NCI-H2196 treated with DMSO at 0.1 percent for 48 hours (cell line): ENCODE measurements at regions not wholly inside any gene's neighbourhood (a gene's known extent, or its start where the extent isn't known, plus 50 kb on each side); places are given as distances from the start of the nearest gene placed in this dataset.
"Not testable (repeated sequence)": the region's sequence is repeated elsewhere in the genome, so short reads cannot be mapped to it uniquely, and the experiment has no call there.

Source experiments
- DNase-seq: peaks from one replicate; lab custom pipeline; 2025; ENCODE audit not compliant: unreplicated experiment; lab: John Stamatoyannopoulos, UW

DNA sequence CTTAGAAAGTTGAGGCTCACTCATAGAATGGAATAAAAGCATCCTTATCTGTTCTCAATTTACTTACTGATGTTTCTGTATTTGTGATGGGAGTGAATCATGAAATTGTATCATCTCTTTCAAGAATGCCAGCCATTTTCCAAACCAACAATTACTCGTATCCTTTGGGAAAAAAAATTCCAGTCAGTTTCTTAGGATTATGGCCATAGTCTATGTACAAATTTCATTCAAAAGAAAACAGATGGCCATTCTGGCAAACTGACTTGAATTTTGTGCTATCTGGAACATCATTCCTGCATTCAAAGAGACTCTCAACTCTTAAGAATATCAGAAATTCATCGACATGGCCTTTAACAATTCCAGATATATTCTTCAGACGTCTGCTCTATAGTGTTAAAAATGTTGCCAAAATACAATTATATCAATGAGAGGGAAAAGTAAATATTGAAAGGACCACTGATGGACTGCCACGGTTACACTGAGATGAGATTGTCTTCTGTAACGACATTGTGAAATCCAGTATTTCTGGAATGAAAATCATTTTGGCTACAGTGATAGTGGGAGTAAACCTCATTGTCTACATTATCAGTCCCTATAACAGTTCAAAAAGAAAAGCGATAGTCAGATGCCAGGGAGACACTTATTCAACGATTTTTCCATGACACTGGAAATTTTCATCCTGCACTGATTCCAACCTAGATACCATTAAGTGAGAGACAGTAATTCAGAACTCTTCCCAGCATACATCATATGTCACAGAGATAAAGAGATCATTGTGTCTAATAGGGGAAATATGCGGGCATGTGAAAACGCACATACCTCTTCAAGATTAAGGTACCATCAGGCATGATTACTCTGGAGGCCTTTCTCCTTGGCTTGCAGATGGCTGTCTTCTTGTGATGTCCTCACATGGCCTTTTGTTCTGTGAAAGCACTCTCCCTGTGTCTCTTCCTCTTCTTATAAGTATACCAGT is 953.8 kb upstream of the ALCAM start:
- DNase-seq, result no peak

DNA sequence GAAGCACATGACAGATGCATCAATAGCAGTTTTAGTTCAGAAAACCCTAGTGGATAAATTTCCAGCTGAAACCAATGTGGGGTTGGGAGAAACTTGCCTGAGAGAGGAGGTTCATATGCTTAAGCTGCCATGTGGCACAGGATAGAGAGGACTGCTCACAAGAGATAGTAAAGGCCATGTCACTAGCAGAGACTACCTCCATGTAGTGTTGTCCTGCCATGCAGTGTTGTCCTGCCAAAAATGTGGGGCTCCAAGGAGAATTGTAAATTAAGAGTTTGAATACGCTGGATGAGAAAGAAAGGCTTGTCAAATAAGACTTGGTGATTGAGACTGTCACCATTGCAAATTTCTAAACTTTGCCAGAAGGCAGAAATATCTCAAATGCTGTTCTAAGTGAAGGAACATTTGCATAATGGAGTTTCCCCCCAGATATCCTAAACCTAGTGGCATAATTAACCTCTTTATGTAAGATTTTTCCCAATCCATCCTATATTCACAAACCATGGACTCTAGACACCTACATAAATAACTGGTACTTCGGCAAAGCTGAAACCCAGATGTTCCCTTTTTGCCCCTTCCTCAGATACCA is 938.3 kb upstream of the ALCAM start:
- no peak for DNase-seq

DNA sequence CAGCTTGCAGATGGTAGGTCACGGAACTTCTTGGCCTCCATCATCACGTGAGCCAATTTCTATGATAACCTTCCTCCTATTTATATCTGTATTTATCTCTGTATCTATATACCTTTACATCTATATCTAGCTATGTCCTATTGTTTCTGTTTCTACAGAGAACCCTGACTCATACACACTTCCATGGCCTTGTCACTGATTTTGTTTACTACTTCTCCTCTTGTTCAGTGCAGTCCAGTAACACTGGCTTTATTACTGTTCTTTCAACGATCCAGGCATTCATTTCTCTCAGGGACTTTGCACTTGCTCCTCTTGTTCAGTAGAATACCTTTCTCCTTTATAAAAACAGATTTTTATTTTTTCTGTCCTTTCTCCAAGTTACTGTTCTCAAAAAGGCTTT is 937.0 kb upstream of the ALCAM start:
- no peak for DNase-seq

DNA sequence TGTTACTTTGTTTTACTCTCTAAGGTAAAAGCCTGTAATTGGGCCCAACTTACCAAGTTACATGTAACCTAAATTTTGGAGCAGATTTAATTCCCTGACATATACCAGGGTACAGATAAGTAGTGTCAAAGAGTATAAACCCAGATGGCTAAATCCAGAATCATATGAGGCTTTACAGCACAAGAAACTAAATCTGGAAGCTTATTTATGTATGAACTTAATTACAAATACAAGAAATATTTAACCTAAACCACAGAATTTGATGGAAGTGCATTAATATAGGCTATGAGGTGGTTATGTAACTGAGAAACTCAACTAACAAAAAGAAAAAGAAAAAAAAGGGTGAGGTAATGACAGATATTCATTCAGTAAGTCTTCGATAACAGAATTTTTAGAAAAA is 930.2 kb upstream of the ALCAM start:
- no peak for DNase-seq

DNA sequence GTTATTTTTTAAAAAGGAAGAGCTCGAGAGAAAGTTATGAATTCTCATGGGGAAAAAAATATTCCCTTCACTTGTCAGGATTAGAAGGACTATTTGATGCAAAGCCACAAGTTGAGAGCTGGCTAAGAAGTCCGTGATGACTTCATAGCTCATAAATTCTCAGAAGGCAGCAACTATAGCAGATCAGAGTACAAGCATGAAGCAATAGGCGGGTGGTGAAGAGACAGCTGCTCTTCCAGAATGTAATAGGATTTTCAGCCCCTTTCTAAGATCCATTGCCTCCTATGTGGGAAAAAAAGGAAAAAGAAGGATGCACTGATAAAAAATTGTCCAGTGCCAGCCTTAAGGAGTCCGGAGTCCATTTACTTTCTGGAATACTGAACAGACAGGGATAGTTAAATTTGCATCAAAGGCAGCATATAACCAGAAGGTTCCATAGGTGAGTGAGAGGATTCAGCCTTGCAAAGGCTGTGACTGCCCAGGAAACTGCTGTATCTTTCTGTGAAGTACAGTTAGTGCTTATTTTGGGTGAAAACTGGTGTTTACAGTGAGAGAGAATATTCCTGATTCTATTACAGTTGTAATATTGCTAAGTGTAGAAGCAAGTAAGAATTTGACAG is 929.5 kb upstream of the ALCAM start:
- DNase-seq, result no peak

DNA sequence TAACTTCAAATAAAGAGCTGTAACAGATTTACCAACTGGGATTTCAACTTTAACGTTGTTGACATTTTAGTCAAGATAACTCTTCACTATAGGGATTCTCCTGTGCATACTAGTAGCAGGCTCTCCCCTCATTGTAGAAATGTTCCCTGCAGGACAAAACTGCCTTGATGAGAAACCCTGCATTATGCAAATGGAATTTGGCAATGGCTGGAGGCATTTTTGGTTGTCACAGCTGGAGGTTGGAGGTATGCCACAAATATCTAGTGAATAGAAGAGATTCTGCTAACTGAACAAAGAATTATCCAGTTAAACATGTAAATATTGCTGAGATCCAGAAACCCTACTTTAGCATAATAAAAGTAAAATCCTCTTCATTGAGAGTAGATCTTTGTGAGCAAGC is 928.8 kb upstream of the ALCAM start:
- DNase-seq, result no peak

DNA sequence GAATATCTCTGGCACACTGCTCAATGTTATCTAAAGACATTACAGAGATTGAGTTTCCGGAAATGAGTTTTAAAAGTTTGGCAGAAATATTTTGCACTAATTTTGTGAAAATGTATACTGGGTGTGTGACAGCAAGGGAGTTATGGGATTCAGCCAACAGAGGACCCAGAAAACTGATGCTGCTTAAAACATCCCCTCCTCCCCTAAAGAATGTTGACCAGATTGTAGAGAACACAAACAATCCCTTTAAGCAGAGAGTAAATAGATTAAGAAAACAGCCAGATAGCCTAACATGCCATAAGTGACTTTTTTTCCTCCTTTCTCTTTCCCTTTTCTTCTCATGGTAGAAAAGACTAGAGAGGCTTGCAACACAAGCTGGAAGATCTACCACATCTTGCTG is 928.0 kb upstream of the ALCAM start:
- DNase-seq, result no peak

DNA sequence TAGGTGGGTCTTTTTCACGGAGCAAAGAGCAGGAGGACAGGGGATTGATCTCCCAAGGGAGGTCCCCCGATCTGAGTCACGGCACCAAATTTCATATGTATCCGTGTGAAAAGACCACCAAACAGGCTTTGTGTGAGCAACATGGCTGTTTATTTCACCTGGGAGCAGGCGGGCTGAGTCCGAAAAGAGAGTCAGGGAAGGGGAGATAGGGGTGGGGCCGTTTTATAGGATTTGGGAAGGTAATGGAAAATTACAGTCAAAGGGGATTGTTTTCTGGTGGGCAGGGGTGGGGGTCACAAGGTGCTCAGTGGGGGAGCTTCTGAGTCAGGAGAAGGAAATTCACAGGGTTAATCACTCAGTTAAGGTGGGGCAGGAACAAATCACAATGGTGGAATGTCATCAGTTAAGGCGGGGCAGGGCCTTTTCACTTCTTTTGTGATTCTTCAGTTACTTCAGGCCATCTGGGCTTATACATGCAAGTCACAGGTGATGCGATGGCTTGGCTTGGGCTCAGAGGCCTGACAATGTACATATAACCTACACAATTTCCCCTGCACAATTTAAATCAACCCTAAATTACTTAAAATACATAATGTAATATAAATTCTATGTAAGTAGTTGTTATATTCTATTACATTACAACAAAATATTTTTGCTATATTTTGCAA is 921.3 kb upstream of the ALCAM start:
- DNase-seq, result not testable (repeated sequence)

DNA sequence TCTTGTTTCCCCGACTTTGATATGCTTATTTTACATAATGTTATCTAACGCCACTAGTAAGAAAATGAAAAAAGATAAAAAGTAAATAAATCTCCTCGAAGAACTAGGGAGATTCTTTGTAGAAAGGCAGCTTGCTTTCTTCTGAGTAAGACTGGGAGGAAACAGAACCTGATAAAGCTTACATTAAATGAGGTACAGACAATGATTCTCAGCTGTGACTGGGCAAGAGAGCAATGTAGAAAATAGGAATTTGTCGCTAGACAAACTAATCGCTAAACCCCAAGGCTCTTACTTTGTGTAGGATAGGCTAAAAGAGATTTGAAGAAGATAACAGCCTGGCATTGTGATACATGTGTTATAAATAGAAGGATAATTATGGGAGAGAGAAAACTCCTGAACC is 919.0 kb upstream of the ALCAM start:
- no peak for DNase-seq

DNA sequence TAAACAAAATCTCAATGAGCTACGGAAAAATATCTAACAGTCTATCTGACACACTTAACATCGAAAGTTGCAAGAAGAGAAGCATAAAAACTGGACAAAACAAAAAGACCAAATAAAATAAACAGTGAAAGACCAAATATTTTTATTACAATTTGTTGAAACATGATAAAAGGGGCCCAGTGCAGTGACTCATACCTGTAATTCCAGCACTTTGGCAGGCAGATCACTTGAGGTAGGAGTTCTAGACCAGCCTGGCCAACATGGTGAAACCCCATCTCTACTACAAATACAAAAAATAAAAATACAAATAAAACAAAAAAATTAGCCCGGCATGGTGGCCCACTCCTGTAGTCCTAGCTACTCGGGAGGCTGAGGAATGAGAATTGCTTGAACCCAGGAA is 914.0 kb upstream of the ALCAM start:
- DNase-seq, result no peak

DNA sequence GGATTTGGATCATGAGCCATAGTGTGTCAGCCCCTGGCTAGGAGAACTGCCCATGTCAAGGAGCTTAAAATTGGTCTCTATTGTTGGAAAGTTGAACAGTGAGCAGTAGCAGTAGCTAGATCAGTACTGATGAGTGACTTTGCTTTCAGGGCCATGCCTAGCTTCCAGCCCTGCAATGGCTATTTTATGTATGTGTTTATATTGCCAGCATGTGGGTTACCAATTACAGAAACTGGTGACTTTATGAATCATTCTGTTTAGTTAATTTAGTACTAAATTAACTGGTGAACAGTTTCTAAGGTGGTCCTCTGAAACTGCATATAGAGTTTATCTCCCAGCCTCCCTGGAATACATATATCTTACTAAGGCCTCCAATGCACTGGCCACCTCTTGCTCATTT is 908.1 kb upstream of the ALCAM start:
- DNase-seq, result no peak

DNA sequence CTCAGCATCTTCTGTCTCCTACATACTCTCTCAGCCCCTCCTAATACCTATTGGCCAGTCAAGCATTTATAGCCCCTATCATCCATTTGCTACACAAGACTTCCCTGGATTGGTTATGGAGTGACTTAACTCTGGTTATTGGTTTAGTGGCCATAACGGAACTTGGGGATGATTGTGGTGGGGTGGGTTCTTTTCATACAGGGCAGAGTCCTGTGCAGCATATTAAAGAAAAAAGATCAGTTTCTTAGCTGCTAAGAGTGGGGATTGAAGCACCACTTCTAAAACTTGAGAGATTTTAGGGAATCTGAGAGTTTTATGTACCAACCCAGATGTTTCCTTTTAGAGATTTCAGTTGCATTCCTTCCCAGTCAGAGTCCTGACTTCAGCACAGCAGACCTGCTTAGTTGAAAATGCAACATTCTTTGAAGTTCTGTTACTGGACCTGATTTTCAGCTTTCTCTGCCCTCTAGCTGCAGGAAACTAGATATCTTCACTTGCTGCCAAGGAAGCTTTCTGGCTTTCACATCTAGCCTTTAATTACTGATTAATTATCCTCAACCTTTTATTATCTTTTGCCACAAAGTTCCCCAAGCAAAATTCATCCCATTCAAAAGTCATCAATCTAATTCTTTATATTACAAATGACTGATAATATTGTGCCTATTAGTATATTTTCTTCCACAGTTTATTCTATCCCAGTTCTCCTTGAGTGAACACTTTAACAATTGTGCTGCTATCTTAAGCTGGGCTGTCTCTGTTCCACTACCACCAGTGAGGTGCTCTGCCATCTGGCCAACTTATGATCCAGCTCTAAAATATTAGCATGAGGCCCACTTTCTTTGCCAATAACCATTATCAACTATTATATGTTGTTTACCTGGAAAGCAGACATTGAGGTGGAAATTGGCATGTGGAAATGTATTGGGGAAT is 906.0 kb upstream of the ALCAM start:
- no peak for DNase-seq

DNA sequence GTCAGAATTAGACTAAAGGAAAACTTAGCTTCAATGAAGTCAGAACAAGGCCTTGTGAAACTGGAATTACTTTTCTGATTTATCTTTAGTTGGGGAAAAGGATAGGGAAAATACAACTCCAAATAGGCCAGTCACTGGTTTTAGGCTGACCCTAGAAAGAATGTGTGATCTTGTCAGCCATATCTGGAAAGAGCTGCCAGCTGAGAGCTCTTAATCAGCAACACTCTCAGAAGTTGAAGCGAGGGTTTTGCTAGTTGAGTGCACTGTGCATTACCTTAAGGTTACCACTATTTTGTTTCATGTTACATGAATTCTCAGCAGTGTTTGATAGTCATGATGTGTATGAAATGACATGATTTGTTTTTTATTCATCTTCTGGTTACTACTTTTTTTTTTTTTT is 905.3 kb upstream of the ALCAM start:
- no peak for DNase-seq

DNA sequence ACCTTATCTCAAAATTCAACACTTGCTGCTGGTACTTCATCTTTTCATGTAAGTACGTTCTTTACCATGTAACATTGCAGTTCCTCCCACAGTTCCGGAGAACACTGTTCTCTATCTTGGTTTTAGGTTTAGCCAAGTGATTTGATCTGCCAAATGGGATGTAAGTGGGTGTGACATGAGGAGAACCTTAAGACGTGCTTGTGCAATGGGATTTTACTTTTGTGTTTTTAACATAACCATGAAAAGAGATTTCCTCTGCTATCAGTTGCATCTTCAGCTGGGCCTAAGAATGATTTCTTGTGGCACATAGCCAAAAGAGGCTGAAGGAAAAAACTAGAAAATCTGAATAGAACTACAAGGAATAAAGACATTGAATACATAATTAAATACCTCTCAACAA is 894.5 kb upstream of the ALCAM start:
- no peak for DNase-seq

DNA sequence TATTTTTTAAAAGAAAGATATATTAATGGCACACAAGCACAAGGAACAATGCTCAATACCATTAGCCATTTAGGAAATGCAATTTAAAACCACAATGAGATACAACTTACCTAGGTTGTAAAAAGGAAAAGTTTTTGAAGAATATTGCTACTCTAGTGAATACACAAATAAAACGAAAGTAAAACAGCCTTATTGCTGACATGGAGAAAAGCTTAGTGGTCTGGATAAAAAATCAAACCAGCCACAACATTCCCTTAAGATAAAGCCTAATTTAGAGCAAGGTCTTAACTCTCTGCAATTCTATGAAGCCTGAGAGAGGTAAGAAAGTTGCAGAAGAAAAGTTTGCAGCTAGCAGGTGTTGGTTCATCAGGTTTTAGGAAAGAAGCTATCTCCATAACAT is 892.7 kb upstream of the ALCAM start:
- no peak for DNase-seq

DNA sequence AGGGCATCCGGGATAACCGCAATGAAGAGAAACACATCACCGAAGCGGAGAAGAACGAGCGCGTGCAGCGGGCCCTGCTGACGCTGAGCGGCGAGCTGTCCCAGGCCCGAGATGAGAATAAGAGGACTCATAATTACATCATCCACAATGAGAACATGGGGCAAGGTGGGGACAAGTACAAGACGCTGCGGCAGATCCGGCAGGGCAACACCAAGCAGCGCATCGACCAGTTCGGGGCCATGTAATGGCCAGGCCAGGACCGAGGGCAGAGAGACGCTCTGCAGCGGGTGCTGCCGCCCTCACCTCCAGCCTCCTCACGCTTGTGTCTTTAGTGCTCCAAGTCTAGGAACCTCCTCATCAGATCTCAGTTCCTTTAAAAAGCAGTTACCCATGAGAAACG is 863.7 kb upstream of the ALCAM start:
- no peak for DNase-seq

DNA sequence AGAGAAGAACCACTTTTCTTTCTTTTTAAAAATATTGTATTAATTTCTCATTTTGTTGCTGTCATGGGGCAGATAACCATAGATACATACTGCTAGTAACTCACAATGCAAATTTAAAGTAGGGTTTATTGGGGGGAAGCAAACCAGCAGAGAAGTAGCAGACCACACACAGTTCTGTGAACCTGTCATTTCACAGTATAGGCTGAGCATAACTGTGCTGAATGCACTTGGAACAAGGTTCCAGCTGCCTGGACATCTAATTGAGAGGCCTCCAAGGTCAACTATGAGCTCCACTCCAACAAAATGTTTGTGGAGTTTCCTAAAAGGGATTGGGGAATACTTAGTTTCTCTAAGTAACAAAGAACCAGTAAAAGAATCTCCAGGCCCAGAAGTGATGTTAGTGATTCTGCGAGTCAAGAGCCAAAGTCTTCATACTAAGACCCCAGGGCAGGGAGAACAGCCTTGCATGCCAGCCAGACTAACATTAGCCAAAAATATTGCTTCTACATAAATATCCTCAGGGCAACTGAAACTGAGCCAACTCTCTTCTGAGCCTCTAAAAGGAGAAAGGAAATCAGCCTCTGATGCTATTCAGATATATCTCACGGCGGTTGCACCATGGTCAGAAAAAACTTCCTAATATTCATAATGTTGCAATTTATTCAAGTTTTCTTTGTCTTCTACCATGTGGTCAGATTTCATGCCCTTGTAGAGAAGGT is 856.4 kb upstream of the ALCAM start:
- DNase-seq, result no peak

DNA sequence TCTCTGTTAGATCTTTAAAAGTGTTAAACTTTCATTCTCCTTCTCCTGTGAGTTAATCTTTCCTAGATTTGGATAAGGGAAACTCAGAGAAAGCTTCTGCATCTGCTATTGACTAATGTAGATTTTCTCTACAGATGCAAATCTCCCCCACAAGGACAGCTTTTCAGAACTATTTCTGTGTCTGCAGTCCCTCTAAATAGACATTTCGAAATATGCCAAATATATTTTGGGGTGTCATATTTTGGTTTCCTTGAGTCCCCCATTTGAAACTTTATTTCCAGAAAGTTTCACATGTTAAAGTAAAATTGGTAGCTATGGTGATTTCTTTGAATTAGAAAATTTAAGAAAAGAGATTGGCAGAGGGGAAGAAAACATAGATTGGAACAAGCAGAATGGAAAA is 852.3 kb upstream of the ALCAM start:
- DNase-seq, result no peak

DNA sequence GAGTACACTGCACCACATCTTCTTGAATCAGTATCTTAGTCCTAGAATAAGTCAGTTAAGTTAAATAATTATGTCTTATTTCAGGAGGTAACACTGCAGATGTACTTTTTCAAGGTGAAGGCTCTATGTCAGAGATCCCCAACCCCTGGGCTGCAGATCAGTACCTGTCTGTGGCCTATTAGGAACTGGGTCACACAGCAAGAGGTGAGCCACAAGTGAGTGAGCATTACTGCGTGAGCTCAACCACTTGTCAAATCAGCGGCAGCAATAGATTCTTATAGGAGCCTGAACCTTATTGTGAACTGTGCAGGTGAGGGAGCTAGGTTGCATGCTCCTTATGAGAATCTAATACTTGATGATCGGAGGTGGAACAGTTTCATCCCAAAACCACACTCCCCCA is 851.9 kb upstream of the ALCAM start:
- no peak for DNase-seq

DNA sequence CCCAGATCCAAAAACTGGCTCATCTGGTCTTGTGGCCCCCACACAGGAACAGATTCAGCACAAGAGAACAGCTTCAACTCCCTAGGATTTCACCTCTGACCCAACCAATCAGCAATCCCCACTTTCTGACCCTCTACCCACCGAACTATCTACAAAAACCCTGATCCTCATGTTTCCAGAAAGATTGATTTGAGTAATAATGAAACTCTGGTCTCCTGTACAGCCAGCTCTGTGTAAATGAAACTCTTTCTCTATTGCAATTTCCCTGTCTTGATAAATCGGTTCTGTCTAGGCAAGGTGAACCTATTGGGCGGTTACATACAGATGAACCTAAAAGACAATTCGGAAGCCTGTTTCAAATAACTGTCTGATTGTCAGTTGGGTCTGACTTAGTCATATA is 847.6 kb upstream of the ALCAM start:
- no peak for DNase-seq
